Ishikawa (cell line): ENCODE measurements at regions not wholly inside any gene's neighbourhood (a gene's known extent, or its start where the extent isn't known, plus 50 kb on each side); places are given as distances from the start of the nearest gene placed in this dataset.

Experiments used
- CEBPB ChIP-seq: IDR thresholded peaks from 2 replicates; pipeline ENCODE4 v1.6.1; 2012
- CREB1 ChIP-seq: IDR thresholded peaks from 2 replicates; pipeline ENCODE4 v1.6.1; 2012; ENCODE audit warnings: low read depth
- EGR1 ChIP-seq: IDR thresholded peaks from 2 replicates; pipeline ENCODE4 v1.6.1; 2012
- EP300 ChIP-seq: IDR thresholded peaks from 2 replicates; pipeline ENCODE4 v1.6.1; 2012; ENCODE audit warnings: borderline replicate concordance
- FOXM1 ChIP-seq: IDR thresholded peaks from 2 replicates; pipeline ENCODE4 v1.6.1; 2012; ENCODE audit warnings: low read depth, borderline replicate concordance
- MAX ChIP-seq: IDR thresholded peaks from 2 replicates; pipeline ENCODE4 v1.6.1; 2012
- NFIC ChIP-seq: IDR thresholded peaks from 2 replicates; pipeline ENCODE4 v1.6.1; 2012
- RAD21 ChIP-seq: IDR thresholded peaks from 2 replicates; pipeline ENCODE4 v1.6.1; 2012; ENCODE audit warnings: low read depth
- TAF1 ChIP-seq: IDR thresholded peaks from 2 replicates; pipeline ENCODE4 v1.6.1; 2012; ENCODE audit warnings: low read depth, mild to moderate bottlenecking
- TCF12 ChIP-seq: IDR thresholded peaks from 2 replicates; pipeline ENCODE4 v1.6.1; 2012; ENCODE audit warnings: low read depth
- TEAD4 ChIP-seq: IDR thresholded peaks from 2 replicates; pipeline ENCODE4 v1.6.1; 2012
- YY1 ChIP-seq: IDR thresholded peaks from 2 replicates; pipeline ENCODE4 v1.6.1; 2012; ENCODE audit warnings: low read depth
- ZBTB7A ChIP-seq: IDR thresholded peaks from 2 replicates; pipeline ENCODE4 v1.6.1; 2012; ENCODE audit warnings: low read depth
- TF ChIP-seq, protein P1 (sequence below): IDR thresholded peaks from 2 replicates; pipeline ENCODE4 v1.6.1; 2012
- TF ChIP-seq, protein P2 (sequence below): IDR thresholded peaks from 2 replicates; pipeline ENCODE4 v1.6.1; 2012; ENCODE audit warnings: low read depth, mild to moderate bottlenecking

- no peak for TF ChIP-seq RAD21
- TF ChIP-seq EP300, result no peak
Observed at GRCh38 chr10:31147210-31147608, 115.5 kb upstream of the ZNF438 start.

DNA sequence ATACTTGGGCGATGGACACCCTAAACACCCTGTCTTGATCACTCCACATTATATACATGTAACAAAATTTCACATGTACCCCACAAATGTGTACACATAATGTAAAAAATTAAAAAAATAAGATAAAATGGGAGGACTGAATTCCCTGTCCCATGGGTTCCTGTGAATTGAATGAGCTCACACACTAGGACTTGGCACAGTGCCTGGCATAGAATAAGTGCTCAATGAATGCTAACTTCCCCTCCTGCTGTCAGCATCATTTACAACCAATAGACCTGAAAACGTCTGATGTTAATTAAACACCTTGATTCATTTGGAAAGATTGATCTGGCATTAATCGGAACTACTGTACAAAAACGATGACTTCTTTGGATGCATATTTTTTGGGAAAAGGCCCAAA, 117.3 kb upstream of the ZNF438 start:
- TF ChIP-seq NFIC (peak; percentile 40; the same call in 1 of the 2 replicates), TEAD4 (no peak), MAX (no peak), TCF12 (no peak), CREB1 (no peak)

DNA sequence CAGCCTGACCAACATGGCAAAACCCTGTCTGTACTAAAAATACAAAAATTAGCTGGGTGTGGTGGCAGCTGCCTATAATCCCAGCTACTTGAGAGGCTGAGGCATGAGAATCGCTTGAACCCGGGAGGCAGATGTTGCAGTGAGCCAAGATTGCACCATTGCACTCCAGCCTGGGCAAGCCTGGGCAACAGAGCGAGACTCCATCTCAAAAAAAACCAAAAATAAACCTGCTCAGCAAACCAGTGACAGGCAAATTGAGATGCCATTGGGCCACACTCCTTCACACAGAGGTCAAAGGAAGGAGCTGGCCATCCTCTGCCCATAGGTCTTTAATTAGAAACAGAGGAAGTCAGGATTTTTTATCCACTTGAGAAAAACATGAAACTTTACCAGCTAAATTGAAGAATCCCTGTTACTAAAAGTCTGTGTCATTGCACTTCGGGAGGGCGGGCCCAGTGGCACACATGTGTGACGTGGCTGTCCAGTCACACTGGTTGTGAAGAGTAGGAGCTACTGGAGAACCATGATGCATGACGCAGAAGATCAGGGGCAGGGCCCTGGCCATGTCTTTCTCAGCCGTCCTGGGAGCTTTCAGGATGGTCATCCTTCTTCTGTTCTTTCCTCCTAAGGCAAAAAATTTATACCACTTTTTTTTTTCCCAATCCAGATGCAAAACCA, 118.3 kb upstream of the ZNF438 start:
- TF ChIP-seq, protein P1, sequence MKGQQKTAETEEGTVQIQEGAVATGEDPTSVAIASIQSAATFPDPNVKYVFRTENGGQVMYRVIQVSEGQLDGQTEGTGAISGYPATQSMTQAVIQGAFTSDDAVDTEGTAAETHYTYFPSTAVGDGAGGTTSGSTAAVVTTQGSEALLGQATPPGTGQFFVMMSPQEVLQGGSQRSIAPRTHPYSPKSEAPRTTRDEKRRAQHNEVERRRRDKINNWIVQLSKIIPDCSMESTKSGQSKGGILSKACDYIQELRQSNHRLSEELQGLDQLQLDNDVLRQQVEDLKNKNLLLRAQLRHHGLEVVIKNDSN, result no peak
- no peak for TF ChIP-seq RAD21
- TF ChIP-seq CEBPB, result no peak
- TF ChIP-seq FOXM1, result no peak
- TF ChIP-seq EGR1, result no peak

DNA sequence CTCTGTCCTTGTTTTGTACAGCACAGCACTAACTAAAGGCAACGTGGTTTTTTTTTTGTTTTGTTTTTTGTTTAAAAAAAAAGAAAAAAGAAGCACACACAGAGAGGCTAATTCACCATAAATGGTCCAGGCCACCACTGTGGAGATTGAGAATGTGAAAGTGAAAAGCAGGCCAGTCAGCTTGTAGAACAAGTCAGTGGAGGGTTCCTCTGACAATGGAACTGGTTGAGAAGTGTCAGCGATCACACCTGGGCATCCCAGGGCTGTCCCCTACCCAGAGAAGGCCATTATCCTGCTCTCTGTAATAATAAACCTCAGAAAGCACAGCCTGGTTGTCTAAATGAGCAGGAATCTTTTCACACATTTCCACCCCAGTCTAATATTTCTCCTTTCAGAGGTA, 119.6 kb upstream of the ZNF438 start:
- TF ChIP-seq CREB1 (no peak), TEAD4 (no peak), RAD21 (no peak), YY1 (no peak), NFIC (no peak), TAF1 (no peak), EGR1 (no peak), ZBTB7A (no peak), CEBPB (no peak), MAX (no peak)
- TF ChIP-seq, protein P2, sequence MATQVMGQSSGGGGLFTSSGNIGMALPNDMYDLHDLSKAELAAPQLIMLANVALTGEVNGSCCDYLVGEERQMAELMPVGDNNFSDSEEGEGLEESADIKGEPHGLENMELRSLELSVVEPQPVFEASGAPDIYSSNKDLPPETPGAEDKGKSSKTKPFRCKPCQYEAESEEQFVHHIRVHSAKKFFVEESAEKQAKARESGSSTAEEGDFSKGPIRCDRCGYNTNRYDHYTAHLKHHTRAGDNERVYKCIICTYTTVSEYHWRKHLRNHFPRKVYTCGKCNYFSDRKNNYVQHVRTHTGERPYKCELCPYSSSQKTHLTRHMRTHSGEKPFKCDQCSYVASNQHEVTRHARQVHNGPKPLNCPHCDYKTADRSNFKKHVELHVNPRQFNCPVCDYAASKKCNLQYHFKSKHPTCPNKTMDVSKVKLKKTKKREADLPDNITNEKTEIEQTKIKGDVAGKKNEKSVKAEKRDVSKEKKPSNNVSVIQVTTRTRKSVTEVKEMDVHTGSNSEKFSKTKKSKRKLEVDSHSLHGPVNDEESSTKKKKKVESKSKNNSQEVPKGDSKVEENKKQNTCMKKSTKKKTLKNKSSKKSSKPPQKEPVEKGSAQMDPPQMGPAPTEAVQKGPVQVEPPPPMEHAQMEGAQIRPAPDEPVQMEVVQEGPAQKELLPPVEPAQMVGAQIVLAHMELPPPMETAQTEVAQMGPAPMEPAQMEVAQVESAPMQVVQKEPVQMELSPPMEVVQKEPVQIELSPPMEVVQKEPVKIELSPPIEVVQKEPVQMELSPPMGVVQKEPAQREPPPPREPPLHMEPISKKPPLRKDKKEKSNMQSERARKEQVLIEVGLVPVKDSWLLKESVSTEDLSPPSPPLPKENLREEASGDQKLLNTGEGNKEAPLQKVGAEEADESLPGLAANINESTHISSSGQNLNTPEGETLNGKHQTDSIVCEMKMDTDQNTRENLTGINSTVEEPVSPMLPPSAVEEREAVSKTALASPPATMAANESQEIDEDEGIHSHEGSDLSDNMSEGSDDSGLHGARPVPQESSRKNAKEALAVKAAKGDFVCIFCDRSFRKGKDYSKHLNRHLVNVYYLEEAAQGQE, result no peak

GRCh38 chr10:31152421-31153135, 120.9 kb upstream of the ZNF438 start:
- peak; percentile 70 for TF ChIP-seq TCF12
- peak; percentile 56 for TF ChIP-seq NFIC
- TF ChIP-seq CEBPB, result no peak
- TF ChIP-seq TEAD4, result no peak
- TF ChIP-seq, protein P2, result no peak
- TF ChIP-seq ZBTB7A, result no peak
- TF ChIP-seq EP300, result 0 out of 2 replicates have a peak, but pooled peaks have one; percentile 47
- no peak for TF ChIP-seq EGR1
- TF ChIP-seq, protein P1, result no peak
- no peak for TF ChIP-seq TAF1
- TF ChIP-seq FOXM1, result no peak
- 0 out of 2 replicates have a peak, but pooled peaks have one; percentile 23 for TF ChIP-seq MAX
- TF ChIP-seq RAD21, result no peak
- no peak for TF ChIP-seq YY1
- TF ChIP-seq CREB1, result no peak

DNA sequence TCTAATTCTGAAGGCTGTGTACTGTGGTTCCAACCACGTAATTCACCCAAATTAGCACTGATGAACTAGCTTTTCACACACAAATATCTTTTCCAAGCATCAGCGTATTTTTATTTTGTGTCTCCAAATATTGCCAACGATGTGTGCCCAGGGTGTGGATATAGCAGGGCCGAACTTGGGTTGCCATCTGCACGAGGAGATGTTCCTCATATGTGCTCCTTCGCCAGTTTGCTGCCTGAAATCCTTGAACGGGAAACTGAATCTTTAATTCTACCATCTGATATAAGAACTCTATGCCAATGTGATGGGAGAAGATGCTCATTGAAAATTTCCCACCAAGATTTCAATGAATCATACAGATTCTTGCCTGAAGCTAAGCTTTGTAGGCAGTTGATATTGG, 121.5 kb upstream of the ZNF438 start:
- TF ChIP-seq CEBPB, result no peak
- TF ChIP-seq EGR1, result no peak
- no peak for TF ChIP-seq TEAD4
- TF ChIP-seq MAX, result no peak
- no peak for TF ChIP-seq CREB1
- TF ChIP-seq ZBTB7A, result no peak
- TF ChIP-seq, protein P2, result no peak
- no peak for TF ChIP-seq TAF1
- TF ChIP-seq YY1, result no peak
- no peak for TF ChIP-seq FOXM1
- TF ChIP-seq RAD21, result no peak
- TF ChIP-seq NFIC, result no peak
- TF ChIP-seq, protein P1, result no peak
- no peak for TF ChIP-seq TCF12
- no peak for TF ChIP-seq EP300
